GM23338 (cell line): ENCODE measurements at regions not wholly inside any gene's neighbourhood (a gene's known extent, or its start where the extent isn't known, plus 50 kb on each side); places are given as distances from the start of the nearest gene placed in this dataset.

Experiments
- ETS1 ChIP-seq: IDR thresholded peaks from 2 replicates; pipeline ENCODE4 v1.6.1; 2016; ENCODE audit warnings: antibody characterized with exemption
- EZH2 ChIP-seq: fragments of 200-600 bp; sonication (generic); IDR thresholded peaks from one replicate; pipeline ENCODE4 v1.8.0; 2017; ENCODE audit warnings: antibody characterized with exemption, mild to moderate bottlenecking, low read depth; ENCODE audit not compliant: unreplicated experiment
- STAT1 ChIP-seq: IDR thresholded peaks from one replicate; pipeline ENCODE4 v1.6.1; 2016; ENCODE audit warnings: antibody characterized with exemption; ENCODE audit not compliant: unreplicated experiment
- TF ChIP-seq, protein P1 (sequence below): fragments of 250-450 bp; sonication (Bioruptor Pico); IDR thresholded peaks from 2 replicates; pipeline ENCODE4 v1.5.0; 2020; ENCODE audit warnings: mild to moderate bottlenecking, moderate library complexity
- TF ChIP-seq, protein P2 (sequence below): IDR thresholded peaks from one replicate; pipeline ENCODE4 v1.6.1; 2018; ENCODE audit warnings: antibody characterized with exemption; ENCODE audit not compliant: unreplicated experiment

DNA sequence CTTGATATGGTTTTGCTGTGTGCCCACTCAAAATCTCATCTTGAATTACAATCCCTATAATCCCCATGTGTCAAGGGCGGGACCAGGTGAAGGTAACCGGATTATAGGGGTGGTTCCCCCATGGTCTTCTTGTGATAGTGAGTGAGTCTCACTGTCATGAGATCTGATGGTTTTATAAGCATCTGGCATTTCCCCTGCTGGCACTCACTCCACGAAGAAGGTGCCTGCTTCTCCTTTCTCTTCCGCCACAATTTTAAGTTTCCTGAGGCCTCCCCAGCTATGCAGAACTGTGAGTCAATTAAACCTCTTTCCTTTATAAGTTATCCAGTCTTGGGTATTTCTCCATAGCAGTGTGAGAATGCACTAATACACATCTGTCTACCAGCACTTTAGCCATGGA is 109.5 kb upstream of the SDK1 start (continued):
- TF ChIP-seq, protein P1, sequence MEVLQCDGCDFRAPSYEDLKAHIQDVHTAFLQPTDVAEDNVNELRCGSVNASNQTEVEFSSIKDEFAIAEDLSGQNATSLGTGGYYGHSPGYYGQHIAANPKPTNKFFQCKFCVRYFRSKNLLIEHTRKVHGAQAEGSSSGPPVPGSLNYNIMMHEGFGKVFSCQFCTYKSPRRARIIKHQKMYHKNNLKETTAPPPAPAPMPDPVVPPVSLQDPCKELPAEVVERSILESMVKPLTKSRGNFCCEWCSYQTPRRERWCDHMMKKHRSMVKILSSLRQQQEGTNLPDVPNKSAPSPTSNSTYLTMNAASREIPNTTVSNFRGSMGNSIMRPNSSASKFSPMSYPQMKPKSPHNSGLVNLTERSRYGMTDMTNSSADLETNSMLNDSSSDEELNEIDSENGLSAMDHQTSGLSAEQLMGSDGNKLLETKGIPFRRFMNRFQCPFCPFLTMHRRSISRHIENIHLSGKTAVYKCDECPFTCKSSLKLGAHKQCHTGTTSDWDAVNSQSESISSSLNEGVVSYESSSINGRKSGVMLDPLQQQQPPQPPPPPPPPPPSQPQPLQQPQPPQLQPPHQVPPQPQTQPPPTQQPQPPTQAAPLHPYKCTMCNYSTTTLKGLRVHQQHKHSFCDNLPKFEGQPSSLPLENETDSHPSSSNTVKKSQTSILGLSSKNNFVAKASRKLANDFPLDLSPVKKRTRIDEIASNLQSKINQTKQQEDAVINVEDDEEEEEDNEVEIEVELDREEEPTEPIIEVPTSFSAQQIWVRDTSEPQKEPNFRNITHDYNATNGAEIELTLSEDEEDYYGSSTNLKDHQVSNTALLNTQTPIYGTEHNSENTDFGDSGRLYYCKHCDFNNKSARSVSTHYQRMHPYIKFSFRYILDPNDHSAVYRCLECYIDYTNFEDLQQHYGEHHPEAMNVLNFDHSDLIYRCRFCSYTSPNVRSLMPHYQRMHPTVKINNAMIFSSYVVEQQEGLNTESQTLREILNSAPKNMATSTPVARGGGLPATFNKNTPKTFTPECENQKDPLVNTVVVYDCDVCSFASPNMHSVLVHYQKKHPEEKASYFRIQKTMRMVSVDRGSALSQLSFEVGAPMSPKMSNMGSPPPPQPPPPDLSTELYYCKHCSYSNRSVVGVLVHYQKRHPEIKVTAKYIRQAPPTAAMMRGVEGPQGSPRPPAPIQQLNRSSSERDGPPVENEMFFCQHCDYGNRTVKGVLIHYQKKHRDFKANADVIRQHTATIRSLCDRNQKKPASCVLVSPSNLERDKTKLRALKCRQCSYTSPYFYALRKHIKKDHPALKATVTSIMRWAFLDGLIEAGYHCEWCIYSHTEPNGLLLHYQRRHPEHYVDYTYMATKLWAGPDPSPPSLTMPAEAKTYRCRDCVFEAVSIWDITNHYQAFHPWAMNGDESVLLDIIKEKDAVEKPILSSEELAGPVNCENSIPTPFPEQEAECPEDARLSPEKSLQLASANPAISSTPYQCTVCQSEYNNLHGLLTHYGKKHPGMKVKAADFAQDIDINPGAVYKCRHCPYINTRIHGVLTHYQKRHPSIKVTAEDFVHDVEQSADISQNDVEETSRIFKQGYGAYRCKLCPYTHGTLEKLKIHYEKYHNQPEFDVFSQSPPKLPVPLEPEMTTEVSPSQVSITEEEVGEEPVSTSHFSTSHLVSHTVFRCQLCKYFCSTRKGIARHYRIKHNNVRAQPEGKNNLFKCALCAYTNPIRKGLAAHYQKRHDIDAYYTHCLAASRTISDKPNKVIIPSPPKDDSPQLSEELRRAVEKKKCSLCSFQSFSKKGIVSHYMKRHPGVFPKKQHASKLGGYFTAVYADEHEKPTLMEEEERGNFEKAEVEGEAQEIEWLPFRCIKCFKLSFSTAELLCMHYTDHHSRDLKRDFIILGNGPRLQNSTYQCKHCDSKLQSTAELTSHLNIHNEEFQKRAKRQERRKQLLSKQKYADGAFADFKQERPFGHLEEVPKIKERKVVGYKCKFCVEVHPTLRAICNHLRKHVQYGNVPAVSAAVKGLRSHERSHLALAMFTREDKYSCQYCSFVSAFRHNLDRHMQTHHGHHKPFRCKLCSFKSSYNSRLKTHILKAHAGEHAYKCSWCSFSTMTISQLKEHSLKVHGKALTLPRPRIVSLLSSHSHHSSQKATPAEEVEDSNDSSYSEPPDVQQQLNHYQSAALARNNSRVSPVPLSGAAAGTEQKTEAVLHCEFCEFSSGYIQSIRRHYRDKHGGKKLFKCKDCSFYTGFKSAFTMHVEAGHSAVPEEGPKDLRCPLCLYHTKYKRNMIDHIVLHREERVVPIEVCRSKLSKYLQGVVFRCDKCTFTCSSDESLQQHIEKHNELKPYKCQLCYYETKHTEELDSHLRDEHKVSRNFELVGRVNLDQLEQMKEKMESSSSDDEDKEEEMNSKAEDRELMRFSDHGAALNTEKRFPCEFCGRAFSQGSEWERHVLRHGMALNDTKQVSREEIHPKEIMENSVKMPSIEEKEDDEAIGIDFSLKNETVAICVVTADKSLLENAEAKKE (CRISPR knock-in tag) = no peak
- TF ChIP-seq, protein P2, sequence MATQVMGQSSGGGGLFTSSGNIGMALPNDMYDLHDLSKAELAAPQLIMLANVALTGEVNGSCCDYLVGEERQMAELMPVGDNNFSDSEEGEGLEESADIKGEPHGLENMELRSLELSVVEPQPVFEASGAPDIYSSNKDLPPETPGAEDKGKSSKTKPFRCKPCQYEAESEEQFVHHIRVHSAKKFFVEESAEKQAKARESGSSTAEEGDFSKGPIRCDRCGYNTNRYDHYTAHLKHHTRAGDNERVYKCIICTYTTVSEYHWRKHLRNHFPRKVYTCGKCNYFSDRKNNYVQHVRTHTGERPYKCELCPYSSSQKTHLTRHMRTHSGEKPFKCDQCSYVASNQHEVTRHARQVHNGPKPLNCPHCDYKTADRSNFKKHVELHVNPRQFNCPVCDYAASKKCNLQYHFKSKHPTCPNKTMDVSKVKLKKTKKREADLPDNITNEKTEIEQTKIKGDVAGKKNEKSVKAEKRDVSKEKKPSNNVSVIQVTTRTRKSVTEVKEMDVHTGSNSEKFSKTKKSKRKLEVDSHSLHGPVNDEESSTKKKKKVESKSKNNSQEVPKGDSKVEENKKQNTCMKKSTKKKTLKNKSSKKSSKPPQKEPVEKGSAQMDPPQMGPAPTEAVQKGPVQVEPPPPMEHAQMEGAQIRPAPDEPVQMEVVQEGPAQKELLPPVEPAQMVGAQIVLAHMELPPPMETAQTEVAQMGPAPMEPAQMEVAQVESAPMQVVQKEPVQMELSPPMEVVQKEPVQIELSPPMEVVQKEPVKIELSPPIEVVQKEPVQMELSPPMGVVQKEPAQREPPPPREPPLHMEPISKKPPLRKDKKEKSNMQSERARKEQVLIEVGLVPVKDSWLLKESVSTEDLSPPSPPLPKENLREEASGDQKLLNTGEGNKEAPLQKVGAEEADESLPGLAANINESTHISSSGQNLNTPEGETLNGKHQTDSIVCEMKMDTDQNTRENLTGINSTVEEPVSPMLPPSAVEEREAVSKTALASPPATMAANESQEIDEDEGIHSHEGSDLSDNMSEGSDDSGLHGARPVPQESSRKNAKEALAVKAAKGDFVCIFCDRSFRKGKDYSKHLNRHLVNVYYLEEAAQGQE = no peak
- TF ChIP-seq ETS1 = no peak
- no peak for TF ChIP-seq EZH2
- TF ChIP-seq STAT1 = no peak
